CD1c-positive myeloid dendritic cell (primary cell): ENCODE measurements at regions not wholly inside any gene's neighbourhood (a gene's known extent, or its start where the extent isn't known, plus 50 kb on each side); places are given as distances from the start of the nearest gene placed in this dataset.
"Not testable (repeated sequence)": the region's sequence is repeated elsewhere in the genome, so short reads cannot be mapped to it uniquely, and the experiment has no call there.

Experiments used
- DNase-seq: peaks from one replicate; pipeline ENCODE4 v3.0.0-alpha.2; 2016; ENCODE audit errors: extremely low spot score

GRCh38 chr4:126737899-126738526 lies 894.7 kb upstream of the INTU start:
- no peak for DNase-seq

DNA sequence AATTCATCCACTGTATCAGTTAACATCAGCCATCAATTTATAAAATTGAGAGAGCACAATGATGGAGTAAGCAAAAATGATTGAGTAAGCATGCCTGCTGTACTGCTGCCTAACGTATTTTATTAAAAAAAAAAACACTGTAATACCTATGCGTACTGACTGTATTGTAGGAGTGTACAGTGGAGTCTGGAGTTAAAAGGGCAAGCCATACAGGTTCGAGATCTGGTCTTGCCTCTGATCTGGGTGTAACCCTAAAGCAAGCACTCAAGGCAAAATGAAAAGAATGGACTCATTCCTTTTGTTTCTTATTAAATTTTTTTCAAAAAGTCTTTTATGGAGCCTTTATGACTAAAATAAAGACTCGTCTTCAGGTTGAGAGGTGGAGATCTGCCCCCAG lies 894.2 kb upstream of the INTU start:
- no peak for DNase-seq

DNA sequence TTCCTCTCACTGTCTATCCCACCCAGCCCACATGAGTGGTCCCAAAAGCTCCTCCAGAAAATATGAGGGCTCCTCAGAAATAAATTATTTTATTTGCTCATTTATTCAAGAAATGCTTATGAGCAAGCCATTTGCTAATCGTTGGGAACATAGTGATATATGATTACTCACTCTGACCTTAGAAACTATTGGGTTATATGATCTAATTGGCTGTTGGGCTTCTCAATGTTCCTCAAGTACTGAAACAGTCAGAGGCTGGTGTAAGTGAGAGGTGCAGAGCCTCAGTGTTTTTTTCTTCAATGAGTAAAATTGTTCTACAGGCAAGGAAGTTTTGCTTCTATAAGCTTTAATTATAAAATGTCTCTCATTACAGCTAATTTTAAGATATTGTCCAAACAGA lies 893.8 kb upstream of the INTU start:
- DNase-seq, result no peak

DNA sequence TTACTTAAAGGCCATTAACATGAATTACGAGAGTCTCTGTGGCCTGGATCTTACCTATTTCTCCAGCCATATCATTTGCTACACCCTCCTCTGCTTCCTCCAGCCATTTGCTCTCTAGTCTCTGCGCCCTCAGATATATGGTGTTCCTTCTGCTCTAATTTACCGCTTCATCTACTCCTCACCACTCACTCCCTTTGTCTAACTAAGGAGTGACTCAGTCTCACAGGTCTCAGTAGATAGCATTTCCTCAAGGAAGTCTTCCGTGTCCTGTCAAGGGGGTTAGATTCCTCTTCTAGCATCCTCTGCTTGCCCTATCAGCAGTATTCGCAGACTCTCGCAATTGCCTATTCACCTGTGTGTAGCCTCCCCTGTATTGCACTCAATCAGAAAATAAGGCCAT lies 892.1 kb upstream of the INTU start:
- no peak for DNase-seq

DNA sequence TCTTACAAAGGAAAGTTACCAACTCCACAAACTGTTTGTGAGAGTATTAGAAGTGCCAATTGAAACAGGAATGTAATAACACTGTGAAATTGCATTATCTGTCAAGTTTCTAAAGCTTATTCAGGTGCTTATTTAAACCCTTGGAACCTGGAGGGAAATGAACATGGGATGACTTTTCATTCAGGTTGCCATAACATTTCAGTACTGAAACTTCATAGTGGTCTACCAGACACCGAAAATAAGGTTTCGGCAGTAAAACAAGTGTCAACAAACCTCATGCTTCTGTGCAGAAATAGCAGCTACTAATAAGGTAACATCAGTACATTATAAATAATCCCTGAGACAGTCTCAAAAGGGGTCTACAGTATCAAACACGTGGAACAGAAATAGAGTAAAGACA lies 890.7 kb upstream of the INTU start:
- DNase-seq, result no peak

DNA sequence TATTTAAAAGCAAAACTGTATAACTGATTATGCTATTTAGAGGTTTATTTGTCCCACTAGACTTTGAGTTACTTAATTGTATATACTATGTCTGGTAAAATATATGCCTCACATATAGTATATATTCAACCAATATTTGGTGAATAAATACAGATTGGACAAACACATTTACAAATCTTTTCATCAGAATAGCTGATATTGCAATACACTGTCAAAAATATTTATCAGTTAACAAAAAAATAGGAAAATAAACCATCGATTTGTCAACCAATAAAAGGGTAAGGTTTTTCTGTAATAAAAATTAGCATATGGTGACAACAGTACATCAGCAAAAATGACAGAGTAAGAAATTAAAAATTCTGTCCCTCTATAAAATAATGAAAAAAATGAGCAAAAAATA lies 889.9 kb upstream of the INTU start:
- no peak for DNase-seq

- no peak for DNase-seq
Observed at GRCh38 chr4:126748736-126749135, 884.0 kb upstream of the INTU start.

DNA sequence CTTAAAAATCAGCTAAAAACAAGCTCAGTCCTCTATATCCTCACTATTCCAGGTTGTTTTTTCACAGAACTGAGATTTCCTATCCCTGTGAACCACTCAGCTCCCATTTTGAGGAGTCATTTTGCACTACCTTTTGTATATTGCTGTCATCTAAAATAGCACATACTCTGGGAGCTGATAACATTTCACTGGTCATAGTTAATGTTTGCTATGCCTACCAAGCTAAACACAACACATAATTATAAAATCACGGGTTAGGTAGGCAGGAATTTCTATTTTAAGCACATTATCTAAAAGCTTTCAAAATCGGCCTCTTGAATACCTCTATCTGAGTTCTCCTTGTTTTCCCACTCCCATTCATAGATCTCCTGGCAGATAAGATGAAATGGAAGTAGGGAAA lies 882.0 kb upstream of the INTU start:
- no peak for DNase-seq

DNA sequence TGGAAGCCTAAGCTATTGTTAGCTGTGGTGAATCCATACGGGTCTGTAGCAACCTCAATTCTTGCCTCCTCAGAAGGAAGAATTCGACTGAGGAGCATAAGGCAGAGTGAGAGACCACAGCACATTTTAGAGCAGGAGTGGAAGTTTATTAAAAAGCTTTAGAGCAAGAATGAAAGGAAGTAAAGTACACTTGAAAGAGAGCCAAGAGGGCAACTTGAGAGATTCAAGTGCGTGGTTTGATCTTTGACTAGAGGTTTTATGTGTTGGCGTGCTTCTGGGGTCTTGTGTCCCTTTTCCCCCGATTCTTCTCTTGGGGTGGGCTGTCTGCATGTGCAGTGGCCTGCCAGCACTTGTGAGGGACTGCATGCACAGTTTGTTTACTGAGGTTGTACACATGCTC lies 880.6 kb upstream of the INTU start:
- DNase-seq, result no peak

GRCh38 chr4:126752702-126753101 lies 880.1 kb upstream of the INTU start:
- DNase-seq, result no peak

- no peak for DNase-seq
Observed at GRCh38 chr4:126753592-126753991, 879.2 kb upstream of the INTU start.

DNA sequence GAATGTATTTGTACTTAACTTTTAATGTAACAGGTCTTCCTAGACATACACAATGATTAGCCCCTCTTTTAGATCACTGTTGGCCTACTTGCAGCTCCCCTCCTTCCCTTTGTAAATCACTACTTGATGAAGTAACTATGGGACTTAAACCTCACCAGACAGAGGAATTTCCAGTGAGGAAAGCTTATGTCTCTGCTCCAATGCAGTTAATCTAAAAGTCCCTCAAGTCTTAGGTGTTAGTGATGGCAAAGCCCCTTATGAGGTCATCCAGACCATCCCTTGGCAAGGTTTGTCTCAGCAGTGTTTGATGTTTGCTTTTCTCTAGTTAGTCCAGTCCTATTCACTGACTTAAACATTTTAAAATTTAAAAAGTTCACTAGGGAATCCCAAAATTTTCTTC lies 877.3 kb upstream of the INTU start:
- DNase-seq, result no peak

DNA sequence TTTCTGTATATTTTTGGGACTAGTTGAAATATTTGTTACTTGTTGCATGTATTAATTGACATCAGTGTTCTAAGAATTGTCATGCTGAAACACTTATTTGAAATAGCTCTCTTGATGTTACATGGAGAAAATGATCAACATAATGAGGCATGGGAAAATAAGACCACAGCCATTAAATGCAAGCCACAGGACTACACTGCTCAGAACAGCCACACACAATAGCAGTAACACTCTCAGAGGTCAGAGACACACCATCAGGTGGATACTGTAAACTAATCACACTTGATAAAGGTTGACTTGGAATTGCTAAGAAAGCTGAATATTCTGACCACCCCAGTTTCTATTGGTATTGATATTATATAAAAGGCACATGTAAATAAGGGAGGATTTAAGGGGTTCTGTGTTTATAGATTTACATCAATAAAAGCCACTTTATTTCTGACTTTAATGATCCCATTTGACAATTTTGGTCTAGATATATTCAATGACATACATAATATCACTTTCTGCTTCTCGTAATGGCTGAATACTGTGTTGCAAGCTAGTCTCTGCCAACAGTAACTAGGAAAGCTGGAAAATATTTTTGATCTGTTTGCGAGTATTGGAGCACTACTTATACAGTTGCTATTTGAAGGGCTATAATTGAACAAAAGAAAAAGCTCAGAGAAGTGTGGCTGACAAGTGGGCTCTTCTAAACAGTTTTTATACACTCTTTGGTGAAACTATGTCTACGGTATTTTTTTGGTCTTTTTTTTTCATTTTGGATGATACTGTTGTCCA lies 876.5 kb upstream of the INTU start:
- no peak for DNase-seq

- no peak for DNase-seq
Observed at GRCh38 chr4:126757219-126757618, 875.5 kb upstream of the INTU start.

DNA sequence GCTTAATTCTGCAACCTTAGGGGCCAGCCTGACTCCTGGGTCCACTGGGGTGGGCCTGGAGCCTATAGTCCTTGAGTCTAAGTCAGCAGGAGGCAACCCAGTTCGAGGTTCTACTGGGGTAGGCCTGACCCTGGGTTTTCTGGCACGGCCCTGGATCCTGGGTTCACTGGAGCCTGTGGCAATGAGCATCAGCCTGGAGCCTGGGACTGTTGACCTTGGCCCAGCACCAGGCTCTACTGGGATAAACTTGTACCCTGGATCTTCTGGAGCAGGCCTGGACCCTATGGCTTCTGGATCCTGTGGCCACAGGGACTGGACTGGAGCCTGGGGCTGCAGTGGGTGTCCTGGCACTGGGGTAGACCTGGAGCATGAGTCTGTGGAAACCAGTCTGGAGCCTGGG lies 874.3 kb upstream of the INTU start:
- no peak for DNase-seq

DNA sequence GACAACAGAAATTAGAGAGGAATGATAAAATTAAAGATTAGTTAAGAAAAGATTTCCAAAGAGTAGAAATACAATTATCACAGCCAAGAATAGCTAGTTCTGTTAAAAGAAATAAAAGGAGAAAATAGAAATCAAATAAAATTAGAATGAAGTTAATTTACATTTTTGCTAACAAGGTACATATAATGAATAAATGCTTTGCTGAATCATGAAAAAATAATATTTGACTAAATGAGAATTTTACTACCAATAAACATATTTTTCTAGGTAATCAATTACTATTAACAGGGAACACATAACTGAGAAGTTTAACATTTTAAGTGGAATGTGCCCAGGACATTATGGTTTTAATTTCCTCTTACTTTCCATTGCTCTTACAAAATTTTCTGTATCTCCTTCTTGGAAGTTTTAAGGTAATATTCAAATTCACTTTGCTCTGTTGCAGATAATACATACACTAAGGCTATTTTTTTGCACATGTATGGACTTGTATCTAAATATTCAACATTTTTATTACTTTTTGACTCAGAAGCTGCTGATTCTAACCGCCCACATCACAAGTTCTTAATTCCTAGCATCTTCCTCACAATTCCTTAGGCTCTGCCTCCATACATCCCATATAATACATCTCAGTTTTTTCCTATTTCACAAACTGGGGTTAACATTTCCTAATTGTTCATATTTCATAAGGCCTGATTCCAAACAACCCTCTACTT lies 870.7 kb upstream of the INTU start:
- no peak for DNase-seq

DNA sequence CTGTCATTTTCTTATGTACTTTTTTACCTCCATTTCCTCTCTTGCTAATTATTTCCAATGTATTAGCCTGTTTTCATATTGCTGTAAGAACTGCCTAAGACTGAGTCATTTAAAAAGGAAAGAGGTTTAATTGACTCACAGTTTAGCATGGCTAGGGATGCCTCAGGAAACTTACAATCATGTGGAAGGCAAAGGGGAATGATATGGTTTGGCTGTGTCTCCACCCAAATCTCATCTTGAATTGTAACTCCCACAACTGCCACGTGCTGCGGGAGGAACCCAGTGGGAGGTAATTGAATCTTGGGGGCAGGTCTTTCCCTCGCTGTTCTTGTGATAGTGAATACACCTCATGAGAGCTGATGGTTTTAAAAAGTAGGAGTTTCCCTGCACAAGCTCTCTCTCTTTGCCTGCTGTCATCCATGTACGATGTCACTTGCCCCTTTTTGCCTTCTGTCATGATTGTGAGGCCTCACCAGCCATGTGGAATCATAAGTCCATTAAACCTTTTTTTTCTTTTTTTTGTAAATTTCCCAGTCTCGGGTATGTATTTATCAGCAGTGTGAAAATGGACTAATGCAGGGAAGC lies 870.0 kb upstream of the INTU start:
- no peak for DNase-seq

- DNase-seq, result no peak
Observed at GRCh38 chr4:126766241-126766640, 866.5 kb upstream of the INTU start.

DNA sequence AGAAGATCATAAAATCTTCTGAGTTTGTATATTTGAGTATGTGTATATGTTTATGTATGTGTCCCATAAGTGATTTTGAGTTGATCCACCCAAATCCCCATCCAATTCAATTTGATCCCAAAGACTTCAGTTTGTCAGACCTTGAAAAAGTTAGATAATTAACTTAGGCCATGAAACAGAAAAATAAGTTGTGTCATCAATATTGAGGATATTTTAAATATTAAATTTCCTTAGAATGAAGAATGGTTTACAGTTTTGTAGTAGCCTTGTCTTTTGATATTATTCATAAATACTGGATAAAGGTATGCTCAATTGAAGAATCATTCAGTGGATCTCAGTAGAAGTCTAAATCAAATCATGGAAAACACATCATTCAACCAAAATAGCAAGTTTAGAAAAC lies 864.4 kb upstream of the INTU start:
- DNase-seq, result no peak

- not testable (repeated sequence) for DNase-seq
Observed at GRCh38 chr4:126770811-126771553, 861.8 kb upstream of the INTU start.

DNA sequence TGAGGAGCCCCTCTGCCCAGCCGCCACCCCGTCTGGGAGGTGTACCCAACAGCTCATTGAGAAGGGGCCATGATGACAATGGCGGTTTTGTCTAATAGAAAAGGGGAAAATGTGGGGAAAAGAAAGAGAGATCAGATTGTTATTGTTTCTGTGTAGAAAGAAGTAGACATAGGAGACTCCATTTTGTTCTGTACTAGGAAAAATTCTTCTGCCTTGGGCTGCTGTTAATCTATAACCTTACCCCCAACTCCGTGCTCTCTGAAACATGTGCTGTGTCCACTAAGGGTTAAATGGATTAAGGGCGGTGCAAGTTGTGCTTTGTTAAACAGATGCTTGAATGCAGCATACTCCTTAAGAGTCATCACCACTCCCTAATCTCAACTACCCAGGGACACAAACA lies 861.1 kb upstream of the INTU start:
- not testable (repeated sequence) for DNase-seq

DNA sequence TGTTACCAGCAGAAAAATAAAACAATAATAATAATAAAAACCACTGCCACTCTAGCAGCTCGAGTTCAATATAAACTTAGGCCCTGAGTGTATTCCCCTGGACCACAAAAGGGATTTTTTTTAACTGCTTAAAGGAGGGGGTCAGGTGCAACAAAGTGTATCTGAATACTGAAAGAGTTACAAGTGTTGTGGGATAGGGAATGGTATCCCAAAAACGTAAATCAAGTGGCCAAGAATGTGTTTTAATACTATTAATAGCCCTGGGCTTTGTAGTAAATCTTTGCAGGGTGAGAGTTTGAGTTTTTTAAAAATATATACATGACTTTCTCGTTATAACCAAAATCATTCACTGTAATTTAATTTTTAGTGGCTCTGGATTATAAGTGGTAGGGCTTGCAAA lies 860.1 kb upstream of the INTU start:
- DNase-seq, result no peak
